Activated B cell treated with CpG ODN at 0.5 μM for 24 hours (primary cell): ENCODE measurements at regions not wholly inside any gene's neighbourhood (a gene's known extent, or its start where the extent isn't known, plus 50 kb on each side); places are given as distances from the start of the nearest gene placed in this dataset.
"Not testable (repeated sequence)": the region's sequence is repeated elsewhere in the genome, so short reads cannot be mapped to it uniquely, and the experiment has no call there.

Source experiments
- ATAC-seq: fragments of 200-7000 bp; cut with Tn5 transposase; one replicate; pipeline ENCODE4 v1.10.0; 2021; ENCODE audit warnings: low read depth, mild to moderate bottlenecking, moderate library complexity
- CTCF ChIA-PET: fragments of 350-600 bp; sonication (Branson Sonifier 250); formaldehyde crosslinking; loops from one replicate; lab custom pipeline; 2021; ENCODE audit warnings: antibody characterized with exemption; lab: Charles Lee
- POLR2A ChIA-PET: fragments of 350-600 bp; sonication (Branson Sonifier 250); formaldehyde crosslinking; loops from one replicate; lab custom pipeline; 2021; ENCODE audit warnings: antibody characterized with exemption; lab: Charles Lee
- DNase-seq: peaks from one replicate; pipeline ENCODE4 v3.0.0; 2022
- H3K27ac Mint-ChIP-seq: one replicate; pipeline ENCODE4 v1.8.0; 2020; ENCODE audit warnings: mixed read lengths
- H3K27me3 Mint-ChIP-seq: one replicate; pipeline ENCODE4 v1.8.0; 2021; ENCODE audit warnings: mixed read lengths
- H3K36me3 Mint-ChIP-seq: one replicate; pipeline ENCODE4 v1.8.0; 2021; ENCODE audit warnings: low read depth, mixed read lengths
- H3K4me1 Mint-ChIP-seq: one replicate; pipeline ENCODE4 v1.8.0; 2021; ENCODE audit warnings: mixed read lengths
- H3K4me3 Mint-ChIP-seq: one replicate; pipeline ENCODE4 v1.8.0; 2020; ENCODE audit warnings: mild to moderate bottlenecking, mixed read lengths
- H3K9me3 Mint-ChIP-seq: one replicate; pipeline ENCODE4 v1.8.0; 2020; ENCODE audit warnings: mixed read lengths
- intact Hi-C: fragments of 100-400 bp; cut with micrococcal nuclease; formaldehyde crosslinking; loops from one replicate; pipeline ENCODE4 v1.15.1; 2024
- TF ChIP-seq, protein P1 (sequence below): fragments of 200-600 bp; IDR thresholded peaks from one replicate; pipeline ENCODE4 v1.8.0; 2022; ENCODE audit warnings: antibody characterized with exemption, mild to moderate bottlenecking

DNA sequence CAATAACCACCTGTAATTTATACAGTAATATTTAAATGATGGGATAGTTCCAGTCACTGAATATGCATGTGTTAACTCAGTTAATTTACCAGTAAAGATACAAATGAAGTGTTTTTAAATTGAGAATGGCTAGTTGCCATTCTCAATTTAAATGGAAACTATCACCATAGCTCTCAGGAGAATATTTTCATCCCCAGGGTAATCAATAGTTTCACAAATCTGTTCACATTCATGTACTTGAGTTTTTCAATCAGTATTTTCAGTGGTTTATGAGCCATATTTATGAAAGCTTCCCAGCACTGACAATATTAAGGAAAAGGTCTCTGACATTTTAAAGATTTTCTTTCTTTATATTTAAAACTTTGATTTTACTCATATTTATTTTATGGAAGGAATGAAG is 439.3 kb downstream of the MAT2B start:
- TF ChIP-seq, protein P1, sequence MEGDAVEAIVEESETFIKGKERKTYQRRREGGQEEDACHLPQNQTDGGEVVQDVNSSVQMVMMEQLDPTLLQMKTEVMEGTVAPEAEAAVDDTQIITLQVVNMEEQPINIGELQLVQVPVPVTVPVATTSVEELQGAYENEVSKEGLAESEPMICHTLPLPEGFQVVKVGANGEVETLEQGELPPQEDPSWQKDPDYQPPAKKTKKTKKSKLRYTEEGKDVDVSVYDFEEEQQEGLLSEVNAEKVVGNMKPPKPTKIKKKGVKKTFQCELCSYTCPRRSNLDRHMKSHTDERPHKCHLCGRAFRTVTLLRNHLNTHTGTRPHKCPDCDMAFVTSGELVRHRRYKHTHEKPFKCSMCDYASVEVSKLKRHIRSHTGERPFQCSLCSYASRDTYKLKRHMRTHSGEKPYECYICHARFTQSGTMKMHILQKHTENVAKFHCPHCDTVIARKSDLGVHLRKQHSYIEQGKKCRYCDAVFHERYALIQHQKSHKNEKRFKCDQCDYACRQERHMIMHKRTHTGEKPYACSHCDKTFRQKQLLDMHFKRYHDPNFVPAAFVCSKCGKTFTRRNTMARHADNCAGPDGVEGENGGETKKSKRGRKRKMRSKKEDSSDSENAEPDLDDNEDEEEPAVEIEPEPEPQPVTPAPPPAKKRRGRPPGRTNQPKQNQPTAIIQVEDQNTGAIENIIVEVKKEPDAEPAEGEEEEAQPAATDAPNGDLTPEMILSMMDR: no peak
- DNase-seq (no peak), ATAC-seq (no peak)
- ChIA-PET POLR2A (no interaction called here), CTCF (no interaction called here)
- no peak overlapping the region for H3K27ac Mint-ChIP-seq
- H3K4me1 Mint-ChIP-seq: peaks cover 26% of the 10 kb centered on the region
- H3K27me3 Mint-ChIP-seq: no peaks in the 10 kb centered on the region
- no peaks in the 10 kb centered on the region for H3K9me3 Mint-ChIP-seq
- intact Hi-C loops: loop anchor here (1.0 to 2.0 kb wide), 2 partner anchors 30 to 248 kb away; no protein-coding TSS in a partner anchor
- no peaks in the 10 kb centered on the region for H3K36me3 Mint-ChIP-seq
- H3K4me3 Mint-ChIP-seq: no peak overlapping the region

DNA sequence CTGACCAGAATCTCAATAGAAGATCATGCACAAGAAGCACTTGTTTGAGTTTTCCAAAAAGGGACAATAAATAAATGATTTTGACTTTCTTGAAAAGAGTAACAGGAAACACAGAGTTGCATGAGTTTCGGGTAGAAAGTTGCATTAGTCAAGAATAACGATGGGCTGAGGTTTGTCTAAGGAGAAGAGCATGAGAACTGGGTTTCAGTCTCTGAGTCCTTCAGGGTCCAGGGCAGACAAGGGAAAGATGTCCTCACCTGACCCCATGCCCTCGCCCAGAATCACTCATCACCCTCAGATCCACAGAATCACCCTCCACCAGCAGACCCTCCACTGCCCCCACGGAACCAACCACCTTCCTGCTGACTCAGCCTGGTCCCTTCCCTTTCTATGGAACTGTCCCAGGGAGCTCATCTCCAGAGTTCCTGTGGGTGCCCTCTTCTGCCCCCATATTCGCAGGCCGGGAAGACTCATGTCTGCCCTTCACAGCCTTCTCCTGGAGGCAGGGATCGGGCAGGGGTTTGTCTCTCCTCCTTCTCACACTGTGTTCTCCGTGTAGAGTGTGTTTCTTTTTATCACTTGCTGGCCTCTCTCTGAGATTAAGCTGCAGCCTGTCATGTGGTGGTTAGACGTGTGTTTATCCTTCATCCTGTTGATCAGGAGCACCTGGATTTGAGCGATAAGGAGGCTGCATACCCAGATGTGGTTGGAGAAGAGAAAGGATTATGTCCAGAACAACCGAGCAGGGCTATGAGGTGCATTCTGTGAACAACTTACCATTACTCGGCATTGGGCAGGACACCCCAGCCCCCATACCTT is 442.6 kb downstream of the MAT2B start:
- ChIA-PET POLR2A (no interaction called here), CTCF (no interaction called here)
- Mint-ChIP-seq H3K9me3 (no peaks in the 10 kb centered on the region), H3K27me3 (no peaks in the 10 kb centered on the region), H3K4me3 (no peak overlapping the region), H3K27ac (peak overlapping the region; percentile 36), H3K4me1 (peaks cover 9% of the 10 kb centered on the region), H3K36me3 (no peaks in the 10 kb centered on the region)
- ATAC-seq (no peak), DNase-seq (no peak)
- intact Hi-C loops: no loop called here
- TF ChIP-seq, protein P1: no peak

DNA sequence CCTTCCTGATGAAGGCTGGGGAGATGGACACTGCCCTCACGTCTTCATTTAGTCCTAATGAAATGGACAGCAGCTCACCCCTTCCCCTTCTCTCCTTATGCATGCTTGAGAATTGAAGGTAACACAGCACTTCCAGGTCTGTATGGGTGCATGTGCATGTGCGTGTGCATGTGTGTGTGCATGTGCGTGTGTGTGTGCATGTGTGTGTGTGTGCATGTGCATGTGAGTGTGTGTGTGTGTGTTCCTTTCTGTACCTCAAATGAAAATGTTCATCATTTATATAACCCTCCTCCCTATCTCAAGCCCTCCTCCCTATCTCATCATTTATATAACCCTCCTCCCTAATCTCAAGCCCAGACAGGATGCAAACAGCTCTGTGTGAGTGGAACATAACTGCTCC is 444.8 kb downstream of the MAT2B start:
- CTCF ChIA-PET: no interaction called here
- ATAC-seq (no peak), DNase-seq (no peak)
- POLR2A ChIA-PET: no interaction called here
- no peaks in the 10 kb centered on the region for H3K27me3 Mint-ChIP-seq
- H3K4me3 Mint-ChIP-seq: no peak overlapping the region
- no peaks in the 10 kb centered on the region for H3K36me3 Mint-ChIP-seq
- no peak overlapping the region for H3K27ac Mint-ChIP-seq
- intact Hi-C loops: no loop called here
- TF ChIP-seq, protein P1: no peak
- H3K9me3 Mint-ChIP-seq: no peaks in the 10 kb centered on the region
- H3K4me1 Mint-ChIP-seq: peaks cover 2% of the 10 kb centered on the region

DNA sequence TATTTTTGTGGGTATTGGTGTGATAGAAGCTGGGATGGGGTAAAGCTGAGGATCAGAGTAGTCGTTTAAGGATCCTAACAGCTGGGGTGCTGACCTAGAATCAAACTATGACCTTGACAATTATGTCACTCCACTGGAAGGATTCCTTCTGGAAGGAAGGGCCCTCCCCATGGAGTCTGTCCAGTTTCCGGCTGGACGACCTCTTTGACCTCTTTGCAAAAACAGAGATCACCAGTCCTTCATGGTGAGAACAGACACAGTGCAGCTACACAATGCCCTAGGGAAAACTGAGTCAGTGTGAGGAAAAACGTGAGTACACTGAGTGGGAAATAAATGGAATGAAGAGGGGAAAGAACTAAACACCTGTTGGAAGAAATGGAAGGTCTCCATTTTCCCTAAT is 445.6 kb downstream of the MAT2B start:
- Mint-ChIP-seq H3K27me3 (no peaks in the 10 kb centered on the region), H3K4me3 (no peak overlapping the region), H3K4me1 (no peaks in the 10 kb centered on the region), H3K27ac (no peak overlapping the region), H3K36me3 (no peaks in the 10 kb centered on the region), H3K9me3 (no peaks in the 10 kb centered on the region)
- TF ChIP-seq, protein P1: no peak
- intact Hi-C loops: no loop called here
- POLR2A ChIA-PET: no interaction called here
- no peak for ATAC-seq
- DNase-seq: no peak
- CTCF ChIA-PET: no interaction called here

DNA sequence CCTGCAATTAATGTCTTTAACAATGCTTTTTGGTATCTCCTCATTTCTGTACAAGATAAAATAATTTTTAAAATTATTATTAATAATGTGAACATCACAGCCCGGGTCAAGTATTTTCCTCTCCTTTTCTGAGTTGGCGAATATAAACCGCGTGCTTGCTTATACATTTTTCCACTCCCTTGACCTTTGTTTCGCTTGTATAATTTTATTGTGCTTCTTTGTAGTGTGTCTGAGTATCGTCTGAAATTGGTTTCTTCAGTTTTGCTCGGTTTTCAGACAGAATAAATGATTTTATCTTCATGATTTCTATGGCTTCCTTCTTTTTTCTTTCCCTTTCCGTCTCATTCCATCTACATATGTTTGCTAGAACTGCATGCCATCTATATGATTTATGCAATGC is 448.5 kb downstream of the MAT2B start:
- Mint-ChIP-seq H3K27ac (no peak overlapping the region), H3K4me3 (no peak overlapping the region), H3K36me3 (no peaks in the 10 kb centered on the region), H3K27me3 (no peaks in the 10 kb centered on the region), H3K4me1 (peaks cover 3% of the 10 kb centered on the region), H3K9me3 (no peaks in the 10 kb centered on the region)
- TF ChIP-seq, protein P1: no peak
- no peak for ATAC-seq
- DNase-seq: no peak
- ChIA-PET CTCF (no interaction called here), POLR2A (no interaction called here)
- intact Hi-C loops: no loop called here

DNA sequence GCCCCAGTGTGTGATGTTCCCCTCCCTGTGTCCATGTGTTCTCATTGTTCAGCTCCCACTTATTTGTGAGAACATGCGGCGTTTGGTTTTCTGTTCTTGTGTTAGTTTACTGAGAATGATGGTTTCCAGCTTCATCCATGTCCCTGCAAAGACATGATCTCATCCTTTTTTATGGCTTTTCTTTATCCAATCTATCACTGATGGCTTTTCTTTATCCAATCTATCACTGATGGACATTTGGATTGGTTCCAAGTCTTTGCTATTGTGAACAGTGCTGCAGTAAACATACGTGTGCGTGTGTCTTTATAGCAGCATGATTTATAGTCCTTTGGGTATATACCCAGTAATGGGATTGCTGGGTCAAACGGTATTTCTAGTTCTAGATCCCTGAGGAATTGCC is 455.8 kb downstream of the MAT2B start:
- H3K9me3 Mint-ChIP-seq, DNase-seq, ATAC-seq, H3K4me1 Mint-ChIP-seq, CTCF ChIA-PET, H3K27me3 Mint-ChIP-seq, H3K36me3 Mint-ChIP-seq, H3K27ac Mint-ChIP-seq, intact Hi-C loops, H3K4me3 Mint-ChIP-seq, POLR2A ChIA-PET: not testable (repeated sequence)
